ENCODE measurements at regions not wholly inside any gene's neighbourhood (a gene's known extent, or its start where the extent isn't known, plus 50 kb on each side); places are given as distances from the start of the nearest gene placed in this dataset.

DNA sequence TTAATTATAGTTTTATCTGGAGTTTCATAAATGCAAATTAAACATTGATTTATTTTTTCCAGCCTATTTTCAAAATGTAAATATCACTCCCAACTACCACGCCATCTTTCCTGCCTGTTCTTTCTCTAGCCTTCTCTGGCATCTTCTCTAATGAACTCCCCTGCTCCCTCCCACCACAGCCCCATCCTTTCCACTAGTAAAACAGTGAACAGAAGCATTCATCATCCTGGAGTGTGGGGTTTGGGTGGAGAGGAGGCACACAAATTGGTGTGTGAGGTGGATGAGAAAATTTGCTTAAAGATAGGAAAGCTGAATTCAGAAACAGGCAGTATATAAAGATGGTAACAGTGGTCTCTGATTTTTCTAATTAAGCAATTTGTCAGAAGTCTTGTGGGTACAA lies 479.4 kb downstream of the ARL4A start:
- intact Hi-C loops (cut with micrococcal nuclease; ENCODE audit: unreplicated experiment) = no loop called here
- Mint-ChIP-seq H3K9me3 (ENCODE audit: low read depth, unreplicated experiment) (no peaks in the 10 kb centered on the region), H3K27ac (ENCODE audit: unreplicated experiment) (no peak overlapping the region), H3K27me3 (ENCODE audit: unreplicated experiment) (no peaks in the 10 kb centered on the region), H3K36me3 (ENCODE audit: insufficient read depth, unreplicated experiment) (no peaks in the 10 kb centered on the region), H3K4me3 (ENCODE audit: low read depth, unreplicated experiment) (no peak overlapping the region), H3K4me1 (ENCODE audit: low read depth, unreplicated experiment) (no peaks in the 10 kb centered on the region)
- CTCF ChIA-PET = no interaction called here
- TF ChIP-seq, protein P1, sequence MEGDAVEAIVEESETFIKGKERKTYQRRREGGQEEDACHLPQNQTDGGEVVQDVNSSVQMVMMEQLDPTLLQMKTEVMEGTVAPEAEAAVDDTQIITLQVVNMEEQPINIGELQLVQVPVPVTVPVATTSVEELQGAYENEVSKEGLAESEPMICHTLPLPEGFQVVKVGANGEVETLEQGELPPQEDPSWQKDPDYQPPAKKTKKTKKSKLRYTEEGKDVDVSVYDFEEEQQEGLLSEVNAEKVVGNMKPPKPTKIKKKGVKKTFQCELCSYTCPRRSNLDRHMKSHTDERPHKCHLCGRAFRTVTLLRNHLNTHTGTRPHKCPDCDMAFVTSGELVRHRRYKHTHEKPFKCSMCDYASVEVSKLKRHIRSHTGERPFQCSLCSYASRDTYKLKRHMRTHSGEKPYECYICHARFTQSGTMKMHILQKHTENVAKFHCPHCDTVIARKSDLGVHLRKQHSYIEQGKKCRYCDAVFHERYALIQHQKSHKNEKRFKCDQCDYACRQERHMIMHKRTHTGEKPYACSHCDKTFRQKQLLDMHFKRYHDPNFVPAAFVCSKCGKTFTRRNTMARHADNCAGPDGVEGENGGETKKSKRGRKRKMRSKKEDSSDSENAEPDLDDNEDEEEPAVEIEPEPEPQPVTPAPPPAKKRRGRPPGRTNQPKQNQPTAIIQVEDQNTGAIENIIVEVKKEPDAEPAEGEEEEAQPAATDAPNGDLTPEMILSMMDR (IDR thresholded peaks at IDR 0.05; ENCODE audit: unreplicated experiment) = no peak
- no peak for DNase-seq
- no TSS peak for BruUV-seq (replicated peaks)

DNA sequence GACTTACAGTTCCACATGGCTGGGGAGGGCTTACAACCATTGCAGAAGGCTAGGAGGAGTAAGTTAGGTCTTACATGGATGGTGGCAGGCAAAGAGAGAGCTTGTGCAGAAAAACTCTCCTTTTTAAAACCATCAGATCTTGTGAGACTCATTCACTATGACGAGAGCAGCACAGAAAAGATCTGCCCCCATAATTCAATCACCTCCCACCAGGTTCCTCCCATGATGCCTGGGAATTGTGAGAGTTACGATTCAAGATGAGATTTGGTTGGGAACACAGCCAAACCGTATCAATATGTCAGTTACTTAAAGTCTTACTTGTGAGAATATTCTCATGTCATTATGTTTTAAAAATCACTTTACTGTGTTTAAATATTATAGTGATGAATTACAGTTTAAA lies 481.9 kb downstream of the ARL4A start:
- CTCF ChIA-PET = interaction anchor here (0.7 kb wide), 1 partner anchor 310 kb away, joined by 3 read pairs; no protein-coding TSS in a partner anchor
- peaks cover 3% of the 10 kb centered on the region for H3K9me3 Mint-ChIP-seq (ENCODE audit: low read depth, unreplicated experiment)
- TF ChIP-seq, protein P1 (IDR thresholded peaks at IDR 0.05; ENCODE audit: unreplicated experiment) = no peak
- no peaks in the 10 kb centered on the region for H3K27me3 Mint-ChIP-seq (ENCODE audit: unreplicated experiment)
- H3K27ac Mint-ChIP-seq (ENCODE audit: unreplicated experiment) = no peak overlapping the region
- intact Hi-C loops (cut with micrococcal nuclease; ENCODE audit: unreplicated experiment) = no loop called here
- DNase-seq = no peak
- no peak overlapping the region for H3K4me3 Mint-ChIP-seq (ENCODE audit: low read depth, unreplicated experiment)
- H3K36me3 Mint-ChIP-seq (ENCODE audit: insufficient read depth, unreplicated experiment) = no peaks in the 10 kb centered on the region
- no TSS peak for BruUV-seq (replicated peaks)
- no peaks in the 10 kb centered on the region for H3K4me1 Mint-ChIP-seq (ENCODE audit: low read depth, unreplicated experiment)

DNA sequence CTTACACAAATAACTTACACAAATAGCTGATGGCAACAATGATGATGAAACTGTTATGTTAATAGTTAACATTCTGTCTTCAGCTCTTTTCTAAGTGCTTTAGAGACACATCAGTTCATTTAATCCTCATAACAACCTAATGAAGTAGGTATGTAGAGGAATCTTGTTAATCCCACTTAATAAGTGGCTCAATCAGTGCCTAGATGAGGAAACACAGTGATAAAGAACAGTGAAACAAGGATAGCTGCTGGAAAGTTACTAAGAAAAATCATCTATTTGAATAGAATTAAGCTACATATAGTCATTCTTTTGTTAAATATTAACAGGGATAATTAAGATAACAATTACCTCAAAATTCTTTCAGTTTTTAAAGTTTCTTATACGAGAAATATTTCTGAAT lies 487.6 kb downstream of the ARL4A start:
- Mint-ChIP-seq H3K4me3 (ENCODE audit: low read depth, unreplicated experiment) (no peak overlapping the region), H3K27me3 (ENCODE audit: unreplicated experiment) (no peaks in the 10 kb centered on the region), H3K36me3 (ENCODE audit: insufficient read depth, unreplicated experiment) (no peaks in the 10 kb centered on the region), H3K4me1 (ENCODE audit: low read depth, unreplicated experiment) (peaks cover 9% of the 10 kb centered on the region), H3K9me3 (ENCODE audit: low read depth, unreplicated experiment) (peaks cover 3% of the 10 kb centered on the region), H3K27ac (ENCODE audit: unreplicated experiment) (no peak overlapping the region)
- CTCF ChIA-PET = interaction anchor here (0.9 to 2.1 kb wide), 2 partner anchors 488 to 489 kb away, joined by 3 to 4 read pairs; partner anchors contain the start of gene ARL4A
- BruUV-seq (replicated peaks) = no TSS peak
- TF ChIP-seq, protein P1 (IDR thresholded peaks at IDR 0.05; ENCODE audit: unreplicated experiment) = no peak
- intact Hi-C loops (cut with micrococcal nuclease; ENCODE audit: unreplicated experiment) = no loop called here
- DNase-seq = no peak

DNA sequence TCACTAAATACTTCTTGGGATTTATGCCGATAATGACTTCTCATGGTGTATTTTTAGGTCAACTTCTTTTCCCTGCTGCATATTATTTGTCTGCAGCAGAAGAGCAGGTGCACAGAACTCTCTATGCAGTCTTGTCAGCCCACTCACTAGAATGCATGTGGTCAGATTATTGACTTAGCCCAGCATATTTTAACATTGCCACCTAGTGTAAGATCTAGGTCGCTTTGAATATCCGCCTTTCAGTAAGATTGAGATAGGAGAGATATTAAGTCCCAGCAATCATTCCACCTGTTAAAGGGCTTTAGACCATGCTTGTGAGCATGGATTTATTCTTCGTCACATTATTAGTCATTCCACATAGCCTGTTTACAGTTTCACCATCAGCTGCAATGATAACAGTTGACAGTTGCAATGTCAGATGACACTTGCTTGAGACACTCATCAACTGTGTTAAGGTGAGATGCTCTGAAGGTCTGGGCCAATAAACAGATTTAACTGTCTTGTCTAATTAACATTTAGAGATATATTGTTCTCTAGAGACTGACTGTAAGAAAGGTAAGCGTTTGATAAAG lies 491.7 kb downstream of the ARL4A start:
- Mint-ChIP-seq H3K4me3 (ENCODE audit: low read depth, unreplicated experiment) (no peak overlapping the region), H3K4me1 (ENCODE audit: low read depth, unreplicated experiment) (peaks cover 13% of the 10 kb centered on the region), H3K36me3 (ENCODE audit: insufficient read depth, unreplicated experiment) (no peaks in the 10 kb centered on the region), H3K27me3 (ENCODE audit: unreplicated experiment) (no peaks in the 10 kb centered on the region), H3K9me3 (ENCODE audit: low read depth, unreplicated experiment) (no peaks in the 10 kb centered on the region), H3K27ac (ENCODE audit: unreplicated experiment) (no peak overlapping the region)
- intact Hi-C loops (cut with micrococcal nuclease; ENCODE audit: unreplicated experiment) = loop anchor here (2.0 kb wide), 1 partner anchor 492 kb away; the partner anchor contains the start of gene ARL4A
- TF ChIP-seq, protein P1 (IDR thresholded peaks at IDR 0.05; ENCODE audit: unreplicated experiment) = no peak
- DNase-seq = no peak
- CTCF ChIA-PET = interaction anchor here (2.0 kb wide), 1 partner anchor 492 kb away, joined by 7 read pairs; the partner anchor contains the start of gene ARL4A
- no TSS peak for BruUV-seq (replicated peaks)
